GM23248 (cell line): ENCODE measurements at regions not wholly inside any gene's neighbourhood (a gene's known extent, or its start where the extent isn't known, plus 50 kb on each side); places are given as distances from the start of the nearest gene placed in this dataset.

Experiments used
- DNase-seq: peaks from one replicate; pipeline ENCODE4 v3.0.0-alpha.2; 2015
- H2AFZ ChIP-seq: fragments of 200-600 bp; sonication (generic); 2 replicates; pipeline ENCODE4 v1.6.1; 2016; ENCODE audit warnings: antibody characterized with exemption
- H3F3A ChIP-seq: fragments of 200-600 bp; sonication (generic); 2 replicates; pipeline ENCODE4 v1.6.1; 2016; ENCODE audit warnings: mild to moderate bottlenecking, antibody characterized with exemption, mixed run types; ENCODE audit not compliant: insufficient read depth
- H3K27ac ChIP-seq: fragments of 200-600 bp; sonication (generic); 2 replicates; pipeline ENCODE4 v1.5.1; 2016; ENCODE audit warnings: mild to moderate bottlenecking
- H3K27me3 ChIP-seq: fragments of 200-600 bp; sonication (generic); replicated peaks from 2 replicates; pipeline ENCODE4 v1.6.1; 2016; ENCODE audit warnings: mild to moderate bottlenecking; ENCODE audit not compliant: insufficient read depth
- H3K36me3 ChIP-seq: fragments of 200-600 bp; sonication (generic); 2 replicates; pipeline ENCODE4 v1.6.1; 2016; ENCODE audit warnings: low read depth, mild to moderate bottlenecking
- H3K4me1 ChIP-seq: fragments of 200-600 bp; sonication (generic); 2 replicates; pipeline ENCODE4 v1.6.1; 2016; ENCODE audit warnings: mild to moderate bottlenecking; ENCODE audit not compliant: insufficient read depth
- H3K4me2 ChIP-seq: fragments of 200-600 bp; sonication (generic); one replicate; pipeline ENCODE4 v1.6.1; 2016; ENCODE audit warnings: mild to moderate bottlenecking; ENCODE audit not compliant: unreplicated experiment
- H3K4me3 ChIP-seq: fragments of 200-600 bp; sonication (generic); 2 replicates; pipeline ENCODE4 v1.5.1; 2016; ENCODE audit warnings: mild to moderate bottlenecking
- H3K79me2 ChIP-seq: fragments of 200-600 bp; sonication (generic); 2 replicates; pipeline ENCODE4 v1.6.1; 2016; ENCODE audit warnings: mild to moderate bottlenecking; ENCODE audit not compliant: insufficient read depth
- H3K9ac ChIP-seq: fragments of 200-600 bp; sonication (generic); 2 replicates; pipeline ENCODE4 v1.6.1; 2016; ENCODE audit warnings: mild to moderate bottlenecking
- H3K9me2 ChIP-seq: fragments of 200-600 bp; sonication (generic); 2 replicates; pipeline ENCODE4 v1.6.1; 2016; ENCODE audit warnings: mixed run types, mild to moderate bottlenecking, moderate library complexity; ENCODE audit not compliant: insufficient read depth
- H3K9me3 ChIP-seq: fragments of 200-600 bp; sonication (generic); one replicate; pipeline ENCODE4 v1.6.1; 2017; ENCODE audit warnings: low read depth
- H4K20me1 ChIP-seq: fragments of 200-600 bp; sonication (generic); 2 replicates; pipeline ENCODE4 v1.6.0; 2016; ENCODE audit not compliant: insufficient read depth
- EZH2 ChIP-seq: fragments of 200-600 bp; sonication (generic); IDR thresholded peaks from 2 replicates; pipeline ENCODE4 v1.6.1; 2018; ENCODE audit warnings: antibody characterized with exemption, mild to moderate bottlenecking; ENCODE audit not compliant: insufficient read depth, poor library complexity, severe bottlenecking
- EZH2phosphoT487 ChIP-seq: fragments of 200-600 bp; sonication (generic); IDR thresholded peaks from 2 replicates; pipeline ENCODE4 v1.6.1; 2018; ENCODE audit warnings: antibody characterized with exemption, moderate library complexity, mild to moderate bottlenecking, low read depth; ENCODE audit not compliant: insufficient read depth
- WGBS, 2 experiments: methylation state at CpG; one replicate each; pipeline ENCODE4 v1.1.6; 2015 to 2017; ENCODE audit warnings: low lambda C conversion rate in 2 of 2, low coverage in 1 of 2; ENCODE audit errors: missing lambda C conversion rate in 2 of 2; 5-methylcytosine and 5-hydroxymethylcytosine counted together
- in situ Hi-C: fragments of 300-500 bp; cut with MboI; formaldehyde crosslinking; loops from 2 replicates; pipeline ENCODE4 v1.15.0; 2020

GRCh38 chr19:28492201-28492600 is 720.8 kb downstream of the UQCRFS1 start:
- Histone ChIP-seq H3K4me3 (no peak overlapping the region), H4K20me1 (no peaks in the 10 kb centered on the region), H3K9me2 (no peaks in the 10 kb centered on the region), H3K9me3 (no peaks in the 10 kb centered on the region), H2AFZ (no peak overlapping the region), H3K4me1 (no peaks in the 10 kb centered on the region), H3F3A (no peaks in the 10 kb centered on the region), H3K36me3 (no peaks in the 10 kb centered on the region), H3K4me2 (no peak overlapping the region), H3K27me3 (peaks cover 12% of the 10 kb centered on the region), H3K27ac (no peak overlapping the region), H3K79me2 (no peaks in the 10 kb centered on the region), H3K9ac (no peak overlapping the region)
- TF ChIP-seq EZH2phosphoT487 = no peak
- no peak for TF ChIP-seq EZH2
- in situ Hi-C loops = no loop called here
- no peak for DNase-seq

GRCh38 chr19:28489776-28490175 is 723.2 kb downstream of the UQCRFS1 start:
- Histone ChIP-seq H4K20me1 (no peaks in the 10 kb centered on the region), H3K4me1 (no peaks in the 10 kb centered on the region), H3K4me2 (no peak overlapping the region), H2AFZ (no peak overlapping the region), H3K27me3 (peaks cover 12% of the 10 kb centered on the region), H3K9ac (no peak overlapping the region), H3K79me2 (no peaks in the 10 kb centered on the region), H3K27ac (no peak overlapping the region), H3F3A (no peaks in the 10 kb centered on the region), H3K9me2 (no peaks in the 10 kb centered on the region), H3K36me3 (no peaks in the 10 kb centered on the region), H3K4me3 (no peak overlapping the region), H3K9me3 (no peaks in the 10 kb centered on the region)
- TF ChIP-seq EZH2phosphoT487 = no peak
- TF ChIP-seq EZH2 = no peak
- in situ Hi-C loops = no loop called here
- DNase-seq = no peak
- 47% methylated on average over 12 of the region's 13 CpGs for WGBS, 2 experiments

GRCh38 chr19:28489126-28489660 is 723.8 kb downstream of the UQCRFS1 start:
- Histone ChIP-seq H3K79me2 (no peaks in the 10 kb centered on the region), H2AFZ (no peak overlapping the region), H3K9me2 (no peaks in the 10 kb centered on the region), H3K4me2 (no peak overlapping the region), H3K4me1 (no peaks in the 10 kb centered on the region), H3F3A (no peaks in the 10 kb centered on the region), H3K27ac (no peak overlapping the region), H3K4me3 (no peak overlapping the region), H3K36me3 (no peaks in the 10 kb centered on the region), H3K9me3 (no peaks in the 10 kb centered on the region), H4K20me1 (no peaks in the 10 kb centered on the region), H3K27me3 (peaks cover 12% of the 10 kb centered on the region), H3K9ac (no peak overlapping the region)
- DNase-seq = no peak
- TF ChIP-seq EZH2 = no peak
- TF ChIP-seq EZH2phosphoT487 = no peak
- 35 to 48% methylated on average over 9 of the region's 9 CpGs for WGBS, 2 experiments
- in situ Hi-C loops = no loop called here

- DNase-seq = no peak
- no peaks in the 10 kb centered on the region for H4K20me1 ChIP-seq
- no peak overlapping the region for H3K4me2 ChIP-seq
- WGBS, 2 experiments = 48 to 49% methylated on average over 6 of the region's 6 CpGs
- no peak overlapping the region for H2AFZ ChIP-seq
- H3K9me2 ChIP-seq = no peaks in the 10 kb centered on the region
- no peaks in the 10 kb centered on the region for H3F3A ChIP-seq
- in situ Hi-C loops = no loop called here
- no peak overlapping the region for H3K4me3 ChIP-seq
- no peaks in the 10 kb centered on the region for H3K79me2 ChIP-seq
- H3K36me3 ChIP-seq = no peaks in the 10 kb centered on the region
- H3K9me3 ChIP-seq = no peaks in the 10 kb centered on the region
- H3K27ac ChIP-seq = no peak overlapping the region
- H3K9ac ChIP-seq = no peak overlapping the region
- TF ChIP-seq EZH2phosphoT487 (no peak), EZH2 (no peak)
- H3K27me3 ChIP-seq = peaks cover 12% of the 10 kb centered on the region
- no peaks in the 10 kb centered on the region for H3K4me1 ChIP-seq
These were observed 725.0 kb downstream of the UQCRFS1 start for GRCh38 chr19:28487999-28488398.

GRCh38 chr19:28486926-28487325 is 726.0 kb downstream of the UQCRFS1 start:
- Histone ChIP-seq H3K4me2 (no peak overlapping the region), H3K9me3 (no peaks in the 10 kb centered on the region), H3K9ac (no peak overlapping the region), H4K20me1 (no peaks in the 10 kb centered on the region), H3K79me2 (no peaks in the 10 kb centered on the region), H3K4me1 (no peaks in the 10 kb centered on the region), H3K4me3 (no peak overlapping the region), H3K27me3 (peaks cover 12% of the 10 kb centered on the region), H3K9me2 (no peaks in the 10 kb centered on the region), H2AFZ (no peak overlapping the region), H3F3A (no peaks in the 10 kb centered on the region), H3K27ac (no peak overlapping the region), H3K36me3 (no peaks in the 10 kb centered on the region)
- in situ Hi-C loops = no loop called here
- TF ChIP-seq EZH2phosphoT487 (no peak), EZH2 (no peak)
- DNase-seq = no peak
